ENCODE measurements at regions not wholly inside any gene's neighbourhood (a gene's known extent, or its start where the extent isn't known, plus 50 kb on each side); places are given as distances from the start of the nearest gene placed in this dataset.

DNA sequence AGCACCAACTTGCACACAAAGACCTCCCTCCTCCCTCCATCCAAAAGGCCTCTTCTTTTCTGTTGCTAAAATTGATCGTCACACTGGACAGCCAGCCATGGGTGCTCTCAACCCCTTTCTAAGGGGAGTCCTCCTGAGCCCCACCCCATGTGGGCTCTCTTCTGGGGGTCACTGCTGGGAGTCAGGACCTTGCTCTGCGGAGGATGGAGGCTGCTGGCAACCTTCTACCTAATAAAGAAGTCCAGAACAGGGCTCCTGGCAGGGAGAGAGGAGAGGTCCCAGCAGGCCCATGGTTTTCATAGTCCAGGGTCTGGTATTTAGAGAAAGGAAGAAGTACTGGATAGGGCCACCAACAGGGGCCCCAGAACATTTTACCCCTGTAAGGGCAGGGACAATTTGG is 67.6 kb upstream of the OTOS start:
- TF ChIP-seq CTCF (conservative IDR thresholded peaks at IDR 0.05; ENCODE audit: low read depth, low read length) (no peak), EZH2 (IDR thresholded peaks at IDR 0.05; ENCODE audit: borderline replicate concordance, low read depth, low read length, poor library complexity, severe bottlenecking) (no peak)

All from A673 (cell line).